Spleen (tissue), 11 donors: ENCODE measurements at regions not wholly inside any gene's neighbourhood (a gene's known extent, or its start where the extent isn't known, plus 50 kb on each side); places are given as distances from the start of the nearest gene placed in this dataset.
A peak's percentile ranks its signal among the peaks of the same experiment; 100 is the strongest.
"Not testable (repeated sequence)": the region's sequence is repeated elsewhere in the genome, so short reads cannot be mapped to it uniquely, and the experiment has no call there.

Source experiments
- DNase-seq: peaks from one replicate; pipeline ENCODE4 v3.0.0-alpha.2; 2020
- H3K27ac ChIP-seq, 8 donors: fragments of 200-600 bp; sonication (generic) in 7 of 8; 1 replicate in 4 of 8; 2 replicates in 4 of 8; pipeline versions ENCODE4 v1.5.0 to v1.8.0; 2016 to 2021; ENCODE audit warnings: inconsistent platforms in 4 of 8, mild to moderate bottlenecking in 4 of 8, moderate library complexity in 1 of 8
- H3K27me3 ChIP-seq, 7 donors: fragments of 200-600 bp; sonication (generic) in 6 of 7; replicated peaks in 1 of 7; 1 replicate in 4 of 7; 2 replicates in 3 of 7; pipeline versions ENCODE4 v1.5.0 to v1.8.0; 2016 to 2021; ENCODE audit warnings: inconsistent platforms in 3 of 7, mild to moderate bottlenecking in 1 of 7
- H3K36me3 ChIP-seq, 6 donors: fragments of 200-600 bp; sonication (generic) in 5 of 6; 1 replicate in 4 of 6; 2 replicates in 2 of 6; pipeline versions ENCODE4 v1.5.0 to v1.8.0; 2016 to 2021; ENCODE audit warnings: inconsistent platforms in 2 of 6
- H3K4me1 ChIP-seq, 6 donors: fragments of 200-600 bp; sonication (generic) in 5 of 6; 1 replicate in 3 of 6; 2 replicates in 3 of 6; pipeline versions ENCODE4 v1.5.0 to v1.8.0; 2016 to 2021; ENCODE audit warnings: inconsistent platforms in 3 of 6
- H3K4me3 ChIP-seq, 8 donors: fragments of 200-600 bp; sonication (generic) in 7 of 8; 1 replicate in 4 of 8; 2 replicates in 4 of 8; pipeline versions ENCODE4 v1.5.0 to v1.8.0; 2016 to 2021; ENCODE audit warnings: inconsistent platforms in 4 of 8, mild to moderate bottlenecking in 4 of 8, moderate library complexity in 2 of 8
- H3K9me3 ChIP-seq, 8 donors: fragments of 200-600 bp; sonication (generic) in 7 of 8; 1 replicate in 4 of 8; 2 replicates in 4 of 8; pipeline versions ENCODE4 v1.5.0 to v1.8.0; 2016 to 2021; ENCODE audit warnings: inconsistent platforms in 4 of 8
- CTCF ChIP-seq, 11 experiments: fragments of 200-600 bp in 7 of 11; fragments of 450-650 bp in 4 of 11; sonication (generic) in 4 of 11; IDR thresholded peaks in 8 of 11; conservative IDR thresholded peaks in 3 of 11; 1 replicate in 7 of 11; 2 replicates in 4 of 11; pipeline versions ENCODE4 v1.4.0 to v1.8.0; 2016 to 2021; ENCODE audit warnings: antibody characterized with exemption in 11 of 11, inconsistent platforms in 4 of 11, mild to moderate bottlenecking in 1 of 11
- POLR2A ChIP-seq, 3 donors: fragments of 450-650 bp; IDR thresholded peaks; one replicate each; pipeline ENCODE4 v1.5.1; 2017; ENCODE audit warnings: antibody characterized with exemption in 3 of 3, mild to moderate bottlenecking in 1 of 3
- POLR2AphosphoS5 ChIP-seq, 3 donors: sonication (generic); formaldehyde crosslinking; IDR thresholded peaks; one replicate each; pipeline ENCODE4 v1.5.1; 2017; ENCODE audit warnings: antibody characterized with exemption in 3 of 3
- WGBS, 5 donors: extraction: QIAGEN DNeasy Blood & Tissue Kit in 3 of 5; methylation state at CpG; one replicate each; pipeline versions ENCODE4 v1.1.5 to v1.1.7; 2013 to 2018; 5-methylcytosine and 5-hydroxymethylcytosine counted together
- intact Hi-C: fragments of 100-400 bp; cut with DNase I; formaldehyde crosslinking; loops from one replicate; pipeline ENCODE4 v1.15.0; 2023; ENCODE audit warnings: low total_unique reads
- donor health status: healthy with polysubstance abuse.
- donor health status: DM: no; HTN: no; CAD: no; lungs with moderate emphysema.
- donor health status: DM: no; HTN: no; CAD: no.
- donor health status: Bipolar disorder and iron deficiency.
- donor health status: healthy.
- donor health status: DM: no; HTN: no; CAD: no.
- donor health status: DM: yes; HTN: yes; CAD: no.

GRCh38 chr16:65312795-65313194, 190.9 kb upstream of the CDH11 start:
- intact Hi-C loops, result no loop called here
- peaks cover 0 to 4% (median 0%) of the 10 kb centered on the region in 8 donors for H3K9me3 ChIP-seq
- H3K36me3 ChIP-seq, result no peaks in the 10 kb centered on the region
- H3K27me3 ChIP-seq, result no peaks in the 10 kb centered on the region
- H3K27ac ChIP-seq, result peak overlapping the region in 2 of 8 donors; percentile 1 to 11
- 78 to 84% (median 80%) methylated on average over 3 of the region's 3 CpGs for WGBS, 5 donors
- no peak for TF ChIP-seq CTCF (IDR thresholded peaks at IDR 0.05 in 8 of 11, conservative IDR thresholded peaks at IDR 0.05 in 3 of 11)
- no peak for TF ChIP-seq POLR2A (IDR thresholded peaks at IDR 0.05)
- no peak for TF ChIP-seq POLR2AphosphoS5 (IDR thresholded peaks at IDR 0.05)
- no peak overlapping the region for H3K4me3 ChIP-seq
- H3K4me1 ChIP-seq, result peaks cover 0 to 5% (median 0%) of the 10 kb centered on the region in 6 donors
- no peak for DNase-seq

GRCh38 chr16:65312071-65312470, 190.2 kb upstream of the CDH11 start:
- intact Hi-C loops, result no loop called here
- no peak overlapping the region for H3K4me3 ChIP-seq
- TF ChIP-seq CTCF (IDR thresholded peaks at IDR 0.05 in 8 of 11, conservative IDR thresholded peaks at IDR 0.05 in 3 of 11) (no peak), POLR2AphosphoS5 (IDR thresholded peaks at IDR 0.05) (no peak), POLR2A (IDR thresholded peaks at IDR 0.05) (no peak)
- peaks cover 0 to 2% (median 0%) of the 10 kb centered on the region in 8 donors for H3K9me3 ChIP-seq
- 26 to 44% (median 30%) methylated on average over 1 of the region's 1 CpG for WGBS, 5 donors
- no peak for DNase-seq
- no peaks in the 10 kb centered on the region for H3K27me3 ChIP-seq
- H3K27ac ChIP-seq, result no peak overlapping the region
- H3K36me3 ChIP-seq, result no peaks in the 10 kb centered on the region
- H3K4me1 ChIP-seq, result peaks cover 0 to 5% (median 0%) of the 10 kb centered on the region in 6 donors

- H3K9me3 ChIP-seq, H3K4me1 ChIP-seq, DNase-seq, intact Hi-C loops, H3K36me3 ChIP-seq, H3K27me3 ChIP-seq, H3K4me3 ChIP-seq, H3K27ac ChIP-seq: not testable (repeated sequence)
- 85 to 97% (median 90%) methylated on average over 1 of the region's 1 CpG for WGBS, 5 donors
Measured at GRCh38 chr16:65310491-65310890, 188.6 kb upstream of the CDH11 start.

- Histone ChIP-seq H3K4me3 (no peak overlapping the region), H3K36me3 (no peaks in the 10 kb centered on the region), H3K27me3 (no peaks in the 10 kb centered on the region), H3K4me1 (no peaks in the 10 kb centered on the region), H3K27ac (no peak overlapping the region), H3K9me3 (no peaks in the 10 kb centered on the region)
- no peak for TF ChIP-seq POLR2AphosphoS5 (IDR thresholded peaks at IDR 0.05)
- no peak for TF ChIP-seq CTCF (IDR thresholded peaks at IDR 0.05 in 8 of 11, conservative IDR thresholded peaks at IDR 0.05 in 3 of 11)
- no peak for TF ChIP-seq POLR2A (IDR thresholded peaks at IDR 0.05)
- intact Hi-C loops, result loop anchor here (10.0 kb wide), 1 partner anchor 185 kb away; the partner anchor contains the start of gene CDH11
- 75 to 90% (median 88%) methylated on average over 4 of the region's 4 CpGs for WGBS, 5 donors
- DNase-seq, result no peak
Measured at GRCh38 chr16:65309354-65309753, 187.5 kb upstream of the CDH11 start.

GRCh38 chr16:65308506-65308905, 186.6 kb upstream of the CDH11 start:
- TF ChIP-seq CTCF (IDR thresholded peaks at IDR 0.05 in 8 of 11, conservative IDR thresholded peaks at IDR 0.05 in 3 of 11) (no peak), POLR2AphosphoS5 (IDR thresholded peaks at IDR 0.05) (no peak), POLR2A (IDR thresholded peaks at IDR 0.05) (no peak)
- Histone ChIP-seq H3K27me3 (no peaks in the 10 kb centered on the region), H3K9me3 (no peaks in the 10 kb centered on the region), H3K4me3 (no peak overlapping the region), H3K27ac (peak overlapping the region in 1 of 8 donors; percentile 11), H3K4me1 (no peaks in the 10 kb centered on the region), H3K36me3 (no peaks in the 10 kb centered on the region)
- intact Hi-C loops, result loop anchor here (10.0 kb wide), 1 partner anchor 184 kb away; the partner anchor contains the start of gene CDH11
- WGBS, 5 donors, result 47 to 60% (median 52%) methylated on average over 2 of the region's 2 CpGs
- no peak for DNase-seq
